ENCODE measurements at regions not wholly inside any gene's neighbourhood (a gene's known extent, or its start where the extent isn't known, plus 50 kb on each side); places are given as distances from the start of the nearest gene placed in this dataset.

- TF ChIP-seq REST (IDR thresholded peaks at IDR 0.05; ENCODE audit: low read depth), result no peak
- TF ChIP-seq FOSL1 (IDR thresholded peaks at IDR 0.05; ENCODE audit: low read depth), result no peak
- TF ChIP-seq ZFX (IDR thresholded peaks at IDR 0.05), result no peak
- no peak for TF ChIP-seq ZBTB33 (IDR thresholded peaks at IDR 0.05; ENCODE audit: extremely low read depth, insufficient replicate concordance, low read length)
- TF ChIP-seq MAX (IDR thresholded peaks at IDR 0.05), result no peak
- TF ChIP-seq CBX3 (IDR thresholded peaks at IDR 0.05; ENCODE audit: low read depth), result no peak
These were observed 135.8 kb downstream of the SPAG6 start (continued) for GRCh38 chr10:22481106-22481505.

GRCh38 chr10:22481687-22482539 is 136.6 kb downstream of the SPAG6 start:
- H3K27ac ChIP-seq (ENCODE audit: low read depth, low read length), result no peak overlapping the region
- peak overlapping the region; percentile 37 for H3K4me2 ChIP-seq (ENCODE audit: low read length)
- DNase-seq (ENCODE audit: low read depth, low spot score) (no peak), ATAC-seq (peak; percentile 64)
- H3K9me3 ChIP-seq (ENCODE audit: control insufficient read depth in 1 of 2, insufficient read depth in 1 of 2, low read depth in 1 of 2, low read length in 2 of 2), result no peaks in the 10 kb centered on the region
- H3K79me2 ChIP-seq (ENCODE audit: insufficient read depth, low read length), result no peaks in the 10 kb centered on the region
- intact Hi-C loops (cut with micrococcal nuclease), result no loop called here
- peaks cover 3 to 10% of the 10 kb centered on the region in 2 experiments; a peak in 3 of 4 replicates for H3K4me1 ChIP-seq (ENCODE audit: control insufficient read depth in 1 of 2, insufficient read depth in 2 of 2, low read length in 2 of 2)
- no peak overlapping the region for H3K9ac ChIP-seq (ENCODE audit: low read length)
- RAD21 ChIA-PET (ENCODE audit: low non-redundant PET in 1 of 2, low total read pairs in 2 of 2, uncharacterized antibody in 2 of 2, unreplicated experiment in 2 of 2), result no interaction called here
- H4K20me1 ChIP-seq (ENCODE audit: insufficient read depth), result no peaks in the 10 kb centered on the region
- no peak for TF ChIP-seq ATF3 (IDR thresholded peaks at IDR 0.05)
- TF ChIP-seq EZH2phosphoT487 (IDR thresholded peaks at IDR 0.05; ENCODE audit: borderline replicate concordance), result no peak
- TF ChIP-seq ZNF274 (IDR thresholded peaks at IDR 0.05; ENCODE audit: low read depth, low read length), result no peak
- peak overlapping the region; percentile 87 for H2AFZ ChIP-seq (ENCODE audit: low read depth, low read length, poor library complexity, severe bottlenecking)
- no peaks in the 10 kb centered on the region for H3K9me2 ChIP-seq (ENCODE audit: insufficient read depth)
- no peaks in the 10 kb centered on the region for H3K36me3 ChIP-seq (ENCODE audit: control insufficient read depth in 1 of 2, insufficient read depth in 2 of 2, low read length in 2 of 2)
- CTCF ChIA-PET, result interaction anchor here (0.6 to 1.0 kb wide), 2 partner anchors 28 to 470 kb away, joined by 3 read pairs; no protein-coding TSS in a partner anchor
- no peaks in the 10 kb centered on the region for H3K27me3 ChIP-seq (ENCODE audit: insufficient read depth, low read length)
- no peak overlapping the region for H3K4me3 ChIP-seq (replicated peaks in 1 of 2; ENCODE audit: low read depth in 1 of 2, low read length in 2 of 2)
- no TSS peak for BruUV-seq (replicated peaks)
- POLR2A ChIA-PET, result no interaction called here
